GM12891 (cell line): ENCODE measurements at regions not wholly inside any gene's neighbourhood (a gene's known extent, or its start where the extent isn't known, plus 50 kb on each side); places are given as distances from the start of the nearest gene placed in this dataset.
A peak's percentile ranks its signal among the peaks of the same experiment; 100 is the strongest.

Source experiments
- POLR2A ChIP-seq: IDR thresholded peaks from 2 replicates; pipeline ENCODE4 v1.6.1; 2011; ENCODE audit warnings: low read depth, low read length, control low read depth
- SPI1 ChIP-seq: IDR thresholded peaks from 2 replicates; pipeline ENCODE4 v1.6.1; 2011; ENCODE audit warnings: low read depth, low read length, control low read depth
- TAF1 ChIP-seq: IDR thresholded peaks from 2 replicates; pipeline ENCODE4 v1.6.1; 2011; ENCODE audit warnings: low read depth, low read length, control low read depth

- TF ChIP-seq TAF1 (no peak), SPI1 (peak; percentile 74), POLR2A (no peak)
Observed at GRCh38 chr10:32199714-32200394, 143.6 kb upstream of the KIF5B start.
